Stomach (tissue), 8 donors: ENCODE measurements at regions not wholly inside any gene's neighbourhood (a gene's known extent, or its start where the extent isn't known, plus 50 kb on each side); places are given as distances from the start of the nearest gene placed in this dataset.

Experiments used
- DNase-seq, 2 donors: peaks; one replicate each; pipeline versions ENCODE4 v3.0.0 to v3.0.0-alpha.2; 2013 to 2019
- H3K27ac ChIP-seq, 5 donors: fragments of 200-600 bp in 4 of 5; sonication (generic) in 4 of 5; one replicate each; pipeline ENCODE4 v1.5.1; 2013 to 2019; ENCODE audit warnings: mild to moderate bottlenecking in 1 of 5, moderate library complexity in 1 of 5
- H3K27me3 ChIP-seq, 3 donors: fragments of 200-600 bp; sonication (generic); one replicate each; pipeline ENCODE4 v1.5.1; 2017 to 2019; ENCODE audit warnings: mixed run types in 1 of 3
- H3K36me3 ChIP-seq, 4 donors: fragments of 200-600 bp; sonication (generic); 1 replicate in 3 of 4; 2 replicates in 1 of 4; pipeline ENCODE4 v1.5.1; 2016 to 2019
- H3K4me1 ChIP-seq, 4 donors: fragments of 200-600 bp; sonication (generic); one replicate each; pipeline ENCODE4 v1.5.1; 2016 to 2019
- H3K4me3 ChIP-seq, 4 donors: fragments of 200-600 bp; sonication (generic) in 3 of 4; one replicate each; pipeline ENCODE4 v1.5.1; 2016 to 2019; ENCODE audit warnings: mild to moderate bottlenecking in 1 of 4
- H3K9me3 ChIP-seq, 4 donors: fragments of 200-600 bp; sonication (generic); one replicate each; pipeline ENCODE4 v1.5.1; 2016 to 2019
- EP300 ChIP-seq: sonication (generic); formaldehyde crosslinking; IDR thresholded peaks from one replicate; pipeline ENCODE4 v1.6.1; 2017; ENCODE audit warnings: antibody characterized with exemption
- POLR2A ChIP-seq, 4 donors: fragments of 450-650 bp; IDR thresholded peaks; one replicate each; pipeline ENCODE4 v1.6.1; 2016; ENCODE audit warnings: antibody characterized with exemption in 4 of 4, control low read depth in 2 of 4, mild to moderate bottlenecking in 1 of 4, moderate library complexity in 1 of 4
- POLR2AphosphoS5 ChIP-seq, 3 donors: sonication (generic); formaldehyde crosslinking; IDR thresholded peaks; one replicate each; pipeline ENCODE4 v1.6.1; 2016; ENCODE audit warnings: antibody characterized with exemption in 3 of 3
- WGBS, 5 donors: extraction: QIAGEN DNeasy Blood & Tissue Kit in 3 of 5; methylation state at CpG; one replicate each; pipeline versions ENCODE4 v1.1.5 to v1.1.7; 2013 to 2018; 5-methylcytosine and 5-hydroxymethylcytosine counted together
- intact Hi-C: fragments of 100-400 bp; cut with DNase I; formaldehyde crosslinking; loops from one replicate; pipeline ENCODE4 v1.15.1; 2023; ENCODE audit warnings: low total_unique reads
- TF ChIP-seq, protein P1 (sequence below), 7 experiments: fragments of 450-650 bp in 4 of 7; fragments of 200-600 bp in 3 of 7; sonication (generic) in 3 of 7; IDR thresholded peaks; one replicate each; pipeline ENCODE4 v1.5.1; 2016 to 2019; ENCODE audit warnings: antibody characterized with exemption in 7 of 7, control low read depth in 2 of 7, mild to moderate bottlenecking in 1 of 7
- donor health status: healthy with polysubstance abuse.
- donor health status: Bipolar disorder and iron deficiency.
- donor health status: healthy.

GRCh38 chr13:79710376-79710775 lies 229.4 kb downstream of the NDFIP2 start:
- TF ChIP-seq POLR2AphosphoS5 (IDR thresholded peaks at IDR 0.05) = no peak
- TF ChIP-seq POLR2A (IDR thresholded peaks at IDR 0.05) = no peak
- no peak for TF ChIP-seq EP300
- TF ChIP-seq, protein P1, sequence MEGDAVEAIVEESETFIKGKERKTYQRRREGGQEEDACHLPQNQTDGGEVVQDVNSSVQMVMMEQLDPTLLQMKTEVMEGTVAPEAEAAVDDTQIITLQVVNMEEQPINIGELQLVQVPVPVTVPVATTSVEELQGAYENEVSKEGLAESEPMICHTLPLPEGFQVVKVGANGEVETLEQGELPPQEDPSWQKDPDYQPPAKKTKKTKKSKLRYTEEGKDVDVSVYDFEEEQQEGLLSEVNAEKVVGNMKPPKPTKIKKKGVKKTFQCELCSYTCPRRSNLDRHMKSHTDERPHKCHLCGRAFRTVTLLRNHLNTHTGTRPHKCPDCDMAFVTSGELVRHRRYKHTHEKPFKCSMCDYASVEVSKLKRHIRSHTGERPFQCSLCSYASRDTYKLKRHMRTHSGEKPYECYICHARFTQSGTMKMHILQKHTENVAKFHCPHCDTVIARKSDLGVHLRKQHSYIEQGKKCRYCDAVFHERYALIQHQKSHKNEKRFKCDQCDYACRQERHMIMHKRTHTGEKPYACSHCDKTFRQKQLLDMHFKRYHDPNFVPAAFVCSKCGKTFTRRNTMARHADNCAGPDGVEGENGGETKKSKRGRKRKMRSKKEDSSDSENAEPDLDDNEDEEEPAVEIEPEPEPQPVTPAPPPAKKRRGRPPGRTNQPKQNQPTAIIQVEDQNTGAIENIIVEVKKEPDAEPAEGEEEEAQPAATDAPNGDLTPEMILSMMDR (IDR thresholded peaks at IDR 0.05) = no peak
- no peaks in the 10 kb centered on the region for H3K4me1 ChIP-seq
- 59 to 88% (median 76%) methylated on average over 1 of the region's 1 CpG for WGBS, 5 donors
- H3K9me3 ChIP-seq = no peaks in the 10 kb centered on the region
- intact Hi-C loops = no loop called here
- H3K27me3 ChIP-seq = no peaks in the 10 kb centered on the region
- no peak for DNase-seq
- no peaks in the 10 kb centered on the region for H3K36me3 ChIP-seq
- no peak overlapping the region for H3K27ac ChIP-seq
- H3K4me3 ChIP-seq = no peak overlapping the region

- no peaks in the 10 kb centered on the region for H3K4me1 ChIP-seq
- no peak overlapping the region for H3K4me3 ChIP-seq
- TF ChIP-seq POLR2A (IDR thresholded peaks at IDR 0.05) = no peak
- TF ChIP-seq, protein P1 (IDR thresholded peaks at IDR 0.05) = no peak
- no peak for TF ChIP-seq EP300
- no peak for TF ChIP-seq POLR2AphosphoS5 (IDR thresholded peaks at IDR 0.05)
- intact Hi-C loops = no loop called here
- WGBS, 5 donors = 46 to 61% (median 50%) methylated on average over 2 of the region's 2 CpGs
- no peaks in the 10 kb centered on the region for H3K36me3 ChIP-seq
- H3K27ac ChIP-seq = no peak overlapping the region
- no peaks in the 10 kb centered on the region for H3K27me3 ChIP-seq
- no peaks in the 10 kb centered on the region for H3K9me3 ChIP-seq
- no peak for DNase-seq
Measured at GRCh38 chr13:79709471-79709870, 228.5 kb downstream of the NDFIP2 start.

DNA sequence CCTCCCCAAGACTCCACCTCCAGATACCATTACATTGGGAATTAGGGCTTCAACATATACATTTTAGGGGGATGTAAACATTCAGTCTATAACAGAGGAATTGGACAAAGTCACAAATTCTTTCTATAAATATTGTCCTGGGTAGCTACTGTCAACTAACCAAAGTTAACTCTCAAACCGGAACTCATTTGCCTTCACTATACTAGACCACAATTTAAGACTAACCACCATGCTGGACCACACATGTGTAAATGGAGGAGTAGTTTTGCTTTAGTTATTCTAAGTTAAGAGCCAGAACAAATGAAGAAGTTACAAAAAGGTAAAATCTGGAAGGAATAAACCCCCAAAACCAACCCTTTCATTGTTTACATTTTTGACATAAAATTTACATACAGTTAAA lies 222.8 kb downstream of the NDFIP2 start:
- no peaks in the 10 kb centered on the region for H3K27me3 ChIP-seq
- TF ChIP-seq, protein P1 (IDR thresholded peaks at IDR 0.05) = no peak
- no peak for TF ChIP-seq POLR2A (IDR thresholded peaks at IDR 0.05)
- TF ChIP-seq POLR2AphosphoS5 (IDR thresholded peaks at IDR 0.05) = no peak
- TF ChIP-seq EP300 = no peak
- WGBS, 5 donors = 78 to 96% (median 91%) methylated on average over 1 of the region's 1 CpG
- H3K4me1 ChIP-seq = no peaks in the 10 kb centered on the region
- intact Hi-C loops = no loop called here
- H3K36me3 ChIP-seq = no peaks in the 10 kb centered on the region
- no peaks in the 10 kb centered on the region for H3K9me3 ChIP-seq
- H3K4me3 ChIP-seq = no peak overlapping the region
- H3K27ac ChIP-seq = no peak overlapping the region
- no peak for DNase-seq

- DNase-seq = no peak
- Histone ChIP-seq H3K4me1 (no peaks in the 10 kb centered on the region), H3K27ac (no peak overlapping the region), H3K27me3 (no peaks in the 10 kb centered on the region), H3K9me3 (no peaks in the 10 kb centered on the region), H3K36me3 (no peaks in the 10 kb centered on the region), H3K4me3 (no peak overlapping the region)
- intact Hi-C loops = no loop called here
- WGBS, 5 donors = 82 to 90% (median 84%) methylated on average over 2 of the region's 2 CpGs
- TF ChIP-seq, protein P1 (IDR thresholded peaks at IDR 0.05) = no peak
- TF ChIP-seq EP300 (no peak), POLR2AphosphoS5 (IDR thresholded peaks at IDR 0.05) (no peak), POLR2A (IDR thresholded peaks at IDR 0.05) (no peak)
Measured at GRCh38 chr13:79695754-79696153, 214.8 kb downstream of the NDFIP2 start.
